Activated naive CD4-positive, alpha-beta T cell treated with anti-CD3 and anti-CD28 coated beads, Interleukin-2, amount 10 ng/mL, durations not matched to agents 7 days and 5 days (primary cell): ENCODE measurements at regions not wholly inside any gene's neighbourhood (a gene's known extent, or its start where the extent isn't known, plus 50 kb on each side); places are given as distances from the start of the nearest gene placed in this dataset.
"Not testable (repeated sequence)": the region's sequence is repeated elsewhere in the genome, so short reads cannot be mapped to it uniquely, and the experiment has no call there.

Source experiments
- CTCF ChIA-PET: fragments of 350-600 bp; sonication (Branson Sonifier 250); formaldehyde crosslinking; loops from one replicate; lab custom pipeline; 2021; ENCODE audit warnings: antibody characterized with exemption; lab: Charles Lee
- DNase-seq: peaks from one replicate; pipeline ENCODE4 v3.0.0-alpha.2; 2020
- H3K27ac Mint-ChIP-seq: one replicate; pipeline ENCODE4 v1.8.0; 2021; ENCODE audit warnings: mild to moderate bottlenecking, moderate library complexity, mixed read lengths
- H3K27me3 Mint-ChIP-seq: one replicate; pipeline ENCODE4 v1.8.0; 2021; ENCODE audit warnings: mild to moderate bottlenecking, mixed read lengths
- H3K36me3 Mint-ChIP-seq: one replicate; pipeline ENCODE4 v1.8.0; 2021; ENCODE audit warnings: mixed read lengths
- H3K4me1 Mint-ChIP-seq: one replicate; pipeline ENCODE4 v1.8.0; 2021; ENCODE audit warnings: mixed read lengths
- H3K4me3 Mint-ChIP-seq: one replicate; pipeline ENCODE4 v1.8.0; 2021; ENCODE audit warnings: mild to moderate bottlenecking, moderate library complexity, mixed read lengths
- H3K9me3 Mint-ChIP-seq: one replicate; pipeline ENCODE4 v1.8.0; 2021; ENCODE audit warnings: mixed read lengths

DNA sequence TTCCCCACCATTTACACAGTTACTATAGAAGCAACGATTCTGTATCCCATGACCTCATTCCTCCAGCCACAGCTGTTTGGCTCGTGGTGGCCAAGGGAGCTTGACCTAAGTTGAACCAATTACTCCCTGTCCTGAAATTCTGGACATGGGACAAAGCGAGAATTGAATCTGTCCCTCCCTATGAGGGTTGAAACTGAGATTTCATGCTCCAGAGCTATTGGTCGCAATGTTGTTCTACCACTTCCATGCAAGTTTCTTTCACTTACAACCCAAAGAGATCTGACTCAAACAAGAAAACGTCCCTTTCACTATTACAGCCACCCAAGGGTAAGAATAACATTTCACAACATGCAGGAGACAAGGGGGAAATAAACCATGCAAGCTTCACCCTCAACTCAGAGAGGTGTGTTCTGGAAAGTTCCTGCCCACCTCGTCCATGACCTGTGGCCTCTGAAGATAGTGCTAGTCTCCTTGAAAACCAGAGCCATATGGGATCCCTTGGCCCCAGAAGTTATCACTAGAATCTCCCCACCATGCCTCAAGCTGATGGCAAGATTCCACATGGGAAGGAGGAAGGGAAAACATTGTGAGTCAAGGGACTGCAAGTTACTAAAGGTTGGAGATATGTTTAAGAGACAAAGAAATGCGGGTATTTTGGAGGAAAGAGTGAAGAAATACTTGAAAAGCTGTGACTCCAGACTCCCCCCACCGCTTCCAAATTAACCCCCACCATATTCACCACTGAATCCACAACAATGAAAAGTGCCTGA lies 74.5 kb upstream of the SRSF6 start:
- CTCF ChIA-PET: no interaction called here
- H3K27ac Mint-ChIP-seq: no peak overlapping the region
- no peak overlapping the region for H3K4me3 Mint-ChIP-seq
- H3K4me1 Mint-ChIP-seq: no peaks in the 10 kb centered on the region
- no peak for DNase-seq
- no peaks in the 10 kb centered on the region for H3K36me3 Mint-ChIP-seq
- H3K27me3 Mint-ChIP-seq: peaks cover 11% of the 10 kb centered on the region
- peaks cover 4% of the 10 kb centered on the region for H3K9me3 Mint-ChIP-seq

DNA sequence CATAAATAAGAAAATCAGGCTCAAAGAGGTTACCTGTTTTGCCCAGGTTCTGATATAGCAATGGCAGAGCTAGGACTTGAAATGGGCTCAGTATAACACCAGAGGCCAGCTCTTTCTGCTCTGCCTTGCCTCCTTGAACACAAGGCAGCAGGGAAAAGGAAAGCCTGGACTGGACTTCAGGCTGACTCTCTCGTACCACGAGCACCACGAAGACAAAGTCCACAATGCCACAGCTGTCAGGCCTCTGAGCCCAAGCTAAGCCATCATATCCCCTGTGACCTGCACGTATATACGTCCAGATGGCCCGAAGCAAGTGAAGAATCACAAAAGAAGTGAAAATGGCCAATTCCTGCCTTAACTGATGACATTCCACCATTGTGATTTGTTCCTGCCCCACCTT lies 75.6 kb upstream of the SRSF6 start:
- H3K4me3 Mint-ChIP-seq, H3K36me3 Mint-ChIP-seq, H3K4me1 Mint-ChIP-seq, H3K9me3 Mint-ChIP-seq, DNase-seq, CTCF ChIA-PET, H3K27ac Mint-ChIP-seq: not testable (repeated sequence)
- peaks cover 11% of the 10 kb centered on the region for H3K27me3 Mint-ChIP-seq

DNA sequence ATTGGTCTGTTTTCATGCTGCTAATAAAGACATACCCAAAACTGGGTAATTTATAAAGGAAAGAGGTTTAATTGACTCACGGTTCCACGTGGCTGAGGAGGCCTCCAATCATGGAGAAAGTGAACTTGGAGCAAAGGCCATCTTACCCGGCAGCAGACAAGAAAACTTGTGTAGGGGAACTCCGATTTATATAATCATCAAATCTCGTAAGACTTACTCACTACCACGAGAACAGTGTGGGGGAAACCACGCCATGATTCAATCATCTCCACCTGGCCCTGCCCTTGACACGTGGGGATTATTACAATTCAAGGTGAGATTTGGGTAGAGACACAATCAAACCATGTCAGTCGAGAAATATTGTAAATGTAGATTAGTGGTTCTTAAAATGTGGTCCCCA lies 76.2 kb upstream of the SRSF6 start:
- CTCF ChIA-PET, H3K27ac Mint-ChIP-seq, H3K4me3 Mint-ChIP-seq, H3K36me3 Mint-ChIP-seq, H3K4me1 Mint-ChIP-seq, DNase-seq, H3K9me3 Mint-ChIP-seq: not testable (repeated sequence)
- H3K27me3 Mint-ChIP-seq: peaks cover 11% of the 10 kb centered on the region

- no peaks in the 10 kb centered on the region for H3K36me3 Mint-ChIP-seq
- no peak for DNase-seq
- peaks cover 11% of the 10 kb centered on the region for H3K27me3 Mint-ChIP-seq
- H3K27ac Mint-ChIP-seq: no peak overlapping the region
- no peaks in the 10 kb centered on the region for H3K4me1 Mint-ChIP-seq
- CTCF ChIA-PET: no interaction called here
- peaks cover under 1% of the 10 kb centered on the region for H3K9me3 Mint-ChIP-seq
- no peak overlapping the region for H3K4me3 Mint-ChIP-seq
Observed at GRCh38 chr20:43379239-43379917, 78.3 kb upstream of the SRSF6 start.

DNA sequence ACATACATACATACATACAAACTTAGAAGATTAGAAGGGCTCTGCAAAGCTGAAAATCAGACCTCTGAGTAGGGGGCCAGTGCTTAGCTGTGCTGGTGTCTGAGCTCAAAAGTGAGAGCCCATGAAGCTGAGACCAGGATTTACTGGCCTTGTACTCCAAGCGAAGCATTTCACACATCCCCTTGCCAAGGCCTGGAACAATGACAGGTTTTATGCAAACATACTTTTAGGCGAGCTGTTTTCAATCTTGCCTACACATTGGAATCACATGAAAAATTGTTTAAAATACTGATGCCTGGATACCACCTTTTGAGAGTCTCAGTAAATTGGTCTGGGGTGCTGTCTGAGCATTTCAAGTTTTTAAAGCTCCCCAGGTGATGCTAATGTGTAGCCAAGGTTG lies 80.9 kb upstream of the SRSF6 start:
- CTCF ChIA-PET: interaction anchor here (1.0 to 1.3 kb wide), 2 partner anchors 12 to 32 kb away, joined by 3 to 5 read pairs; no protein-coding TSS in a partner anchor
- Mint-ChIP-seq H3K4me1 (no peaks in the 10 kb centered on the region), H3K4me3 (no peak overlapping the region), H3K9me3 (no peaks in the 10 kb centered on the region), H3K36me3 (no peaks in the 10 kb centered on the region), H3K27me3 (peaks cover 3% of the 10 kb centered on the region), H3K27ac (no peak overlapping the region)
- DNase-seq: no peak

DNA sequence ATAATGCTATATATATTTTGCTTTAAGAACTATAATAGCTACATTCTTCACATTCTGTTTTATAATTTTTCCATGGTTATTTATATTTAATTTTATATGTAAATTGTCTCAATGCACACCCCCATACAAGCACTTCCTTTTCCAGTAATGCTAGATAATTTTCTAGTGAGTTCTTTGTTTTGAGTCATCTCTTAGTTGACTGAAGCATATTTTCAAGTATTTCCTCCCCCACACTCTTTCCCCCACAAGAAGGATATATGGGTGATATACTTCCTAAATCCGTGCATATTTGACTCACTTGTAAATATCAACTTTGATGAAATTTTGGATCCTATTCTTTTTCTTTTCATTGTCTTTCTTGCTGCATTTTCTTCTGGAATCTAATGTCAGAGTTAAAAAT lies 82.1 kb upstream of the SRSF6 start:
- CTCF ChIA-PET: no interaction called here
- no peaks in the 10 kb centered on the region for H3K4me1 Mint-ChIP-seq
- H3K27me3 Mint-ChIP-seq: peaks cover 3% of the 10 kb centered on the region
- H3K36me3 Mint-ChIP-seq: no peaks in the 10 kb centered on the region
- no peak for DNase-seq
- H3K9me3 Mint-ChIP-seq: no peaks in the 10 kb centered on the region
- H3K4me3 Mint-ChIP-seq: no peak overlapping the region
- no peak overlapping the region for H3K27ac Mint-ChIP-seq

- no peaks in the 10 kb centered on the region for H3K27me3 Mint-ChIP-seq
- H3K9me3 Mint-ChIP-seq: no peaks in the 10 kb centered on the region
- no peaks in the 10 kb centered on the region for H3K4me1 Mint-ChIP-seq
- no peaks in the 10 kb centered on the region for H3K36me3 Mint-ChIP-seq
- CTCF ChIA-PET: no interaction called here
- DNase-seq: no peak
- H3K4me3 Mint-ChIP-seq: no peak overlapping the region
- H3K27ac Mint-ChIP-seq: no peak overlapping the region
Observed at GRCh38 chr20:43372051-43372450, 85.6 kb upstream of the SRSF6 start.

DNA sequence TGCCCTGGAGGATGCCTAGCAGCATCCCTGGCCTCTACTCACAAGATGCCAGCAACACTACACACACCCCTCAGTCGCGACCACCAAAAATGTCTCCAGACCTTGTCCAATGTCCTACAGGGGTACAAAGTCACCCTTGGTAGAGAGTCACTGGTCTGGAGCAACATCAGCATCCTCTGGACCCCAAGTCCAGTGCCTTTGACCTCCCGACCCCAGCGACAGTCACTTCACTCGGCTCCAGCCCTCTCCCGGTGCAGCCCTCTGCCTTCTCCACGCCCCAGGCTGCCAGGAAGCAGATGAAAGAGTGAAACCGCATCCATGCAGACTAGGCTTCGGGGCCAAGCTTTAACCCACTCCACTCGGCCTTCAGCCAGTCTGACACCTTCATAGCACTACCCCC lies 92.0 kb upstream of the SRSF6 start:
- CTCF ChIA-PET: no interaction called here
- Mint-ChIP-seq H3K9me3 (no peaks in the 10 kb centered on the region), H3K36me3 (no peaks in the 10 kb centered on the region), H3K4me3 (no peak overlapping the region), H3K27ac (no peak overlapping the region), H3K4me1 (no peaks in the 10 kb centered on the region), H3K27me3 (peaks cover 11% of the 10 kb centered on the region)
- no peak for DNase-seq

DNA sequence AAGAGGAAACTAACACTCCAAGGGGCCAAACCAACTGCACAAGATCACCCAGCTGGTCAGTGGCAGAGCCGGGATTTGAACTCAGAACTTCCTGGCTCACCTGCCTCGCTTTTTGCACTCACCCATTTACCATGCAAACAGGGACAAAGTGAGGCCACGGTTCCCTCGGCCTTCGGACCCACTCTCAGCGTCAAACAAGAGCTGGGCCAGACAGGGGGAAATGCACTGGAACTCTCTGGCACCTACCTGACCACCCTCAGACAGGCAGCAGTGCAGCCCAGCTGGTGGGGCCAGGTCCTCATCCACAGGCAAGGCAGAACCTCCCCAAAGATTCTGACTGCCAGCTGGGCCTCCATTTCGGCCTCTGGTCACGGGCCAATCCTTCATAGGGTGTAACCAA lies 93.7 kb upstream of the SRSF6 start:
- Mint-ChIP-seq H3K27ac (no peak overlapping the region), H3K9me3 (no peaks in the 10 kb centered on the region), H3K4me1 (no peaks in the 10 kb centered on the region), H3K4me3 (no peak overlapping the region), H3K27me3 (peaks cover 11% of the 10 kb centered on the region), H3K36me3 (no peaks in the 10 kb centered on the region)
- CTCF ChIA-PET: no interaction called here
- no peak for DNase-seq

DNA sequence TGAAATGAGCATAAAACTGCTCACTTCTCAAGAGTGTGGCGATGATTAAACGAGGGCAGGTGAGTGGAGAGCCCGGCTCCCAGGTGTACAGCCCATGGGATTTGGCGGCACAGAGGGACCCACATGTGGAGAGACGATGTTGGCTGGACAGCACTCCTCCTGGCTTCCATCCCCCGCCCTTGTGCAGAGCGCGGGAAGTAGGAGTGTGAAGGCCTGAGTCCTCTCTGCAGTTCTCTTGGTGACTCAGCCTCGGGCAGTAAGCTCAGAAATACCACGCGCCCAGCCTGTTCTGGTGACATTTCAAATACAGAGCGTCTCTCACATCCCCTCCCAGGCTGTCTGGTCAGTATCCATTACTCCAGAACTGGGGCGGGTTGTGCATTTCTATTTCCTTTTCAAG lies 94.2 kb upstream of the SRSF6 start:
- peaks cover 11% of the 10 kb centered on the region for H3K27me3 Mint-ChIP-seq
- no peaks in the 10 kb centered on the region for H3K9me3 Mint-ChIP-seq
- H3K36me3 Mint-ChIP-seq: no peaks in the 10 kb centered on the region
- H3K4me3 Mint-ChIP-seq: no peak overlapping the region
- no peaks in the 10 kb centered on the region for H3K4me1 Mint-ChIP-seq
- no peak for DNase-seq
- CTCF ChIA-PET: no interaction called here
- no peak overlapping the region for H3K27ac Mint-ChIP-seq

GRCh38 chr20:43361526-43361925 lies 96.2 kb upstream of the SRSF6 start:
- Mint-ChIP-seq H3K4me3 (no peak overlapping the region), H3K27ac (no peak overlapping the region), H3K27me3 (peaks cover 11% of the 10 kb centered on the region), H3K9me3 (no peaks in the 10 kb centered on the region), H3K36me3 (no peaks in the 10 kb centered on the region), H3K4me1 (no peaks in the 10 kb centered on the region)
- no peak for DNase-seq
- CTCF ChIA-PET: no interaction called here

GRCh38 chr20:43360016-43360415 lies 97.7 kb upstream of the SRSF6 start:
- no peaks in the 10 kb centered on the region for H3K27me3 Mint-ChIP-seq
- no peaks in the 10 kb centered on the region for H3K9me3 Mint-ChIP-seq
- no peak for DNase-seq
- no peak overlapping the region for H3K4me3 Mint-ChIP-seq
- H3K27ac Mint-ChIP-seq: no peak overlapping the region
- CTCF ChIA-PET: no interaction called here
- H3K4me1 Mint-ChIP-seq: no peaks in the 10 kb centered on the region
- H3K36me3 Mint-ChIP-seq: no peaks in the 10 kb centered on the region

DNA sequence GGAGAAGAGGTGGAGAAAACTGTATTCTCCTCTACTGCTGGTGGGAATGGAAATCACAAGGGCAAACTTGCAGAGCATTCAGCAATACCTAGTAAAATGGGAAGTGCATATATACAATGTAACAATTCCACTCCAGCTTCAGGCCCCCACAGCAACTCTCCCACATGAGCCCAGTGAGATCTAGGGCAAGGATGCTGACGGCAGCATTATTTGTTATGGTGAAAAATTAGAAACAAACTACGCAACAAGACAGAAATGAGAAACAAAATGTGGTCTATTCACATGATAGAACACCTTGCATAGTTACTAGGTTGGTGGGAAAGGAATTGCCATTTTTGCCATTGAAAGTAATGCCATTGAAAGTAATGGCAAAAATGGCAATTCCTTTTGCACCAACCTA lies 98.9 kb upstream of the SRSF6 start:
- no peaks in the 10 kb centered on the region for H3K9me3 Mint-ChIP-seq
- H3K36me3 Mint-ChIP-seq: no peaks in the 10 kb centered on the region
- no peak overlapping the region for H3K4me3 Mint-ChIP-seq
- no peaks in the 10 kb centered on the region for H3K4me1 Mint-ChIP-seq
- DNase-seq: no peak
- H3K27me3 Mint-ChIP-seq: no peaks in the 10 kb centered on the region
- H3K27ac Mint-ChIP-seq: no peak overlapping the region
- CTCF ChIA-PET: no interaction called here

GRCh38 chr20:43357352-43357751 lies 100.3 kb upstream of the SRSF6 start:
- no peaks in the 10 kb centered on the region for H3K4me1 Mint-ChIP-seq
- no peak for DNase-seq
- no peak overlapping the region for H3K4me3 Mint-ChIP-seq
- CTCF ChIA-PET: no interaction called here
- no peak overlapping the region for H3K27ac Mint-ChIP-seq
- H3K9me3 Mint-ChIP-seq: no peaks in the 10 kb centered on the region
- H3K27me3 Mint-ChIP-seq: no peaks in the 10 kb centered on the region
- no peaks in the 10 kb centered on the region for H3K36me3 Mint-ChIP-seq

- H3K9me3 Mint-ChIP-seq: no peaks in the 10 kb centered on the region
- no peak overlapping the region for H3K4me3 Mint-ChIP-seq
Observed at GRCh38 chr20:43355610-43356009, 102.1 kb upstream of the SRSF6 start.

More at GRCh38 chr20:43355610-43356009, 102.1 kb upstream of the SRSF6 start:
- CTCF ChIA-PET: no interaction called here
- Mint-ChIP-seq H3K27ac (no peak overlapping the region), H3K4me1 (no peaks in the 10 kb centered on the region), H3K36me3 (no peaks in the 10 kb centered on the region), H3K27me3 (no peaks in the 10 kb centered on the region)
- no peak for DNase-seq
